ENCODE measurements at regions not wholly inside any gene's neighbourhood (a gene's known extent, or its start where the extent isn't known, plus 50 kb on each side); places are given as distances from the start of the nearest gene placed in this dataset.

DNA sequence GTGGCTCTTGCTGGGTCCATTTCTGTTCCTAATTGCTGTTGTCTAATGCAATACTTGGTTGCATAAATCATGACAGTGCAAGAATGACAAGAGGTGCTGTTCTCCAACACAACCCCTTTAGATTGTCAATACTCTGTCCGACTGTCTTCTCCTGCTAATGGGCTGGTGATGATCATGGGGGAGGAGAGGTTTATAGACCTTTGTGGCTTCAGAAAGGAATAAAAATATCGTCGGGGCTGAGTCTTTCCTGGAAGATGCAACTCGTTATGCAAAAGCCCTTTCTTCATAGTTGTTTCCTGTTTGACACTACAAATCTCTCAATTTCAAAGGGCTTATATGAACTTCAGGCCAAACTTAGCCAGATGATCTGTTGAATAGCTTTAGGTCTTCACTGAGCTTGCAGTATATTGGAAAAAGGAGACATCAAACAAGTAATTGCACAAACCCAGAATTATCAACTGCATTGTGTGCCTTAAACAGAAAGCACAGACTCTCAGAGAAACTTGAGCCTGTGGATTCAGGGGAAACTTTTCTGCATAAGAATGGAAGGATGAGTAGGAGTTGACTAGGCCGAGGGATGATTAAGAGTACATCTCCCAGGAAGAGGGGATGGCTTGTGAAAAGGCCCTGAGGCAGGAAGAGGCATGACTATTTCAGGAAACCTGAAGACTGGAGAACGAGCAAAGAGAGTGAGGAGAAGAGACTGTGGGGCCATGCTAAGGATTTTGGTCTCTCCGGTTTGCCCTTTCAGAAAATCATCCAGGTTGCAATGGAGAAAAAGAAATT is 107.6 kb downstream of the TSEN15 start:
- TF ChIP-seq, protein P1, sequence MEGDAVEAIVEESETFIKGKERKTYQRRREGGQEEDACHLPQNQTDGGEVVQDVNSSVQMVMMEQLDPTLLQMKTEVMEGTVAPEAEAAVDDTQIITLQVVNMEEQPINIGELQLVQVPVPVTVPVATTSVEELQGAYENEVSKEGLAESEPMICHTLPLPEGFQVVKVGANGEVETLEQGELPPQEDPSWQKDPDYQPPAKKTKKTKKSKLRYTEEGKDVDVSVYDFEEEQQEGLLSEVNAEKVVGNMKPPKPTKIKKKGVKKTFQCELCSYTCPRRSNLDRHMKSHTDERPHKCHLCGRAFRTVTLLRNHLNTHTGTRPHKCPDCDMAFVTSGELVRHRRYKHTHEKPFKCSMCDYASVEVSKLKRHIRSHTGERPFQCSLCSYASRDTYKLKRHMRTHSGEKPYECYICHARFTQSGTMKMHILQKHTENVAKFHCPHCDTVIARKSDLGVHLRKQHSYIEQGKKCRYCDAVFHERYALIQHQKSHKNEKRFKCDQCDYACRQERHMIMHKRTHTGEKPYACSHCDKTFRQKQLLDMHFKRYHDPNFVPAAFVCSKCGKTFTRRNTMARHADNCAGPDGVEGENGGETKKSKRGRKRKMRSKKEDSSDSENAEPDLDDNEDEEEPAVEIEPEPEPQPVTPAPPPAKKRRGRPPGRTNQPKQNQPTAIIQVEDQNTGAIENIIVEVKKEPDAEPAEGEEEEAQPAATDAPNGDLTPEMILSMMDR (IDR thresholded peaks at IDR 0.05) = no peak
- TF ChIP-seq POLR2A (IDR thresholded peaks at IDR 0.05) = no peak

All from testis (tissue), 2 donors.